HG03565 (cell line): ENCODE measurements at regions not wholly inside any gene's neighbourhood (a gene's known extent, or its start where the extent isn't known, plus 50 kb on each side); places are given as distances from the start of the nearest gene placed in this dataset.

ENCODE experiments used
- ATAC-seq: cut with Tn5 transposase; IDR thresholded peaks from one replicate; pipeline ENCODE4 v1.9.1; 2021; ENCODE audit warnings: mild to moderate bottlenecking, moderate library complexity; ENCODE audit not compliant: unreplicated experiment

GRCh38 chr18:73478191-73478590, 610.4 kb upstream of the NETO1 start:
- no peak for ATAC-seq

DNA sequence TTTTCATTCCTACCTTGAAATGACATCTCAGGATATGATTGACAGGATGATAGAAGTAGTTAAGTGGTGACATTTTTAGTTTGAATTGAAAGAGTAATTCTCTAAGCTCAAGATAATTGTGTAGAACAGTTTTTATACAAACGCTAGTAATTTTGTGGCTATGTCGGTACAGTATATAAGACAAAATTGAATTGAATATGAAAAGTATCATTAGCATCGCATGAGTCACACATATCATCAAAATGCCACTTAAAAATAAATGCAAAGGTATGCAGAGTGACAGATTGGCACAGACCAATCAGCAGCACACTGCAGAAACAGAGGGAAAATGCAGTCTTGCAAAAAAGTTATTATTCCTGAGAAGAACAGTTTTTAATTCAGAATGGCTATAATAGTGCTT, 608.2 kb upstream of the NETO1 start:
- no peak for ATAC-seq

GRCh38 chr18:73462092-73462491, 594.3 kb upstream of the NETO1 start:
- no peak for ATAC-seq

- no peak for ATAC-seq
Observed at GRCh38 chr18:73461780-73462059, 593.9 kb upstream of the NETO1 start.

GRCh38 chr18:73461038-73461779, 593.4 kb upstream of the NETO1 start:
- no peak for ATAC-seq

GRCh38 chr18:73458186-73458964, 590.6 kb upstream of the NETO1 start:
- ATAC-seq: no peak

DNA sequence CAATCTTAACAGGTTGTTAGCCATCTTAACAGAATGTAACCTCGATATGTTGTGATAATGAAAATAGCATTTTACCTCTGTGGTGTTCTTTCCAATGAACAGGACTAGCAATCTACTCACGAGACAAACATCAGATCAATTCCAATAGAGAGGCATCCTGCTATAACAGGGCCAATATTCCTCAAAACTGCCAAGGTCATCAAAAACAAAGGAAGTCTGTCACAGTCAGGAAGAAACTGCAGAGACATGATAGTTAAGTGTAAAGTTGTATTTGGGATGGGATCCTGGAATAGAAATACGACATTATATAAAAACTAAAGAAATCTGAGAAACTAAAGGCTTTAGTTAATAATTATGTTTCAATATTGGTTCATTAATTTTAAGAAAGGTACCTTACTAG, 588.9 kb upstream of the NETO1 start:
- no peak for ATAC-seq

DNA sequence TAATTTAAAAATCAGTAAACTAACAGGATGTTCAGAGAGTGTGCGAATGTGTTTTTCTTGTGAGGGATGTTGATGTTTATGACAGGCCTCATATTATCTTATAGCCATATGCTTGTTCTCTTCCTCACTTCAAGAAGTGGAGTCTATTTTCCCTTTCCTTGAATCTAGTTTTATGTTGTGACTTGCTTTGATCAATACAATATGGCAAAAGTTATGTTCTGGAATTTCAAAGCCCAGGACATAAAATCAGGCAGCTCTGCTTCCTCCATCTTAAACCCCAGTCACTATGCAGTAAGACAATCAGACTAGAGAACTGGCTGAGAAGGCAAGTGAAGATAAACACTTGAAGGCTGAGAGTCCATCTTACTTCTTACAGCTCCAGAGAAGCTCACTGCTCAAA, 585.1 kb upstream of the NETO1 start:
- no peak for ATAC-seq

GRCh38 chr18:73446502-73446901, 578.7 kb upstream of the NETO1 start:
- no peak for ATAC-seq

DNA sequence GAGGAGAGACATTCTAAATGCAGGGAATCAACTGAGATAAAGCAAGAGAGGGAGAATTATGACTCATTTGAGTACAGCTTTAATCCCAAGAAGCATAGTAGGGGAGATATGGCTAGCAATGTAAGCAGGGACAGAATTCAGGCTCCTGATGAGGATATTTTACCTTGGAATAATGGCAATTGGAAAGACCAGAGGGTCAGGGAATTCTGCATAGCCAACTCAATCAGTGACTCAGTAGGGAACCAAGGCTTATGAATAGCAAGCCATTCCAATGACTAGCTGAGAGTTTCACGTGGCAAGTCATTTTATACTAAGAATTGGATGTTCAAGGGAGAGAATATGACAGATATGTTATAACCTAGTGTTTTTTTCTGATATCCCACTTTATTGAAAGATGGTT, 563.8 kb upstream of the NETO1 start:
- no peak for ATAC-seq

DNA sequence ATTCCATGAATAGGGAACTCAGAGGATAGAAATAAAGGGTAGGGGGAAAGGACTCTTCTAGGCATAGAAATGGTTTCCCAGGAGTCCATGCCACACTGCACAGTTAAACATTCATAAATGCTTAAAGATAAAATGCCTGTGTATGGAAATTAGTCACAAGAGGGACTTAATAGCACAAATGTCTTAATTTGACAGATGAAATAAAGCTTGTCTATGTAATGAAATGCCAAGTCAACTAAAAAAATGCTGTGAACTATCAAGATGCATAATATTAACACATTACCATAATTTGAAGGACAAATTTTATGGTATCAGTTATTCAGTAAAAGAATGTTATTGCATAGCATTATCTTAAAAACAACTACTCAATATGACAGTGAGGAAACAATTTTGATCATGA, 553.2 kb upstream of the NETO1 start:
- ATAC-seq: no peak

DNA sequence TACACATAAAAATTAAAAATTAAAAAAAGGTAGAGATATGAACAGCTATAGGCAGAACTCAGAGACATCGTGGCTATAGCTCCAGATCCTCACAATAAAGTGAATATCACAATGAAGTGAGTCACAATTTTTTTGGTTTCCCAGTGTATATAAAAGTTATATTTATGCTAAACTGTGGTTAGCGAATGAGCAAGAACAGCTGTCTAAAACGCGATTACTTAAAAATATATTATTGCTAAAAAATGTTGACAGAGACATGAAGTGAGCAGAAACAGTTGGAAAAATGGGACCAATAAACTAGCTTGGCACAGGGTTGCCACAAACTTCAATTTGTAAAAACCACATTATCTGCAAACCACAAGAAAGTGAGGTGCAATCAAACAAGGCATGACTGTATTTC, 551.7 kb upstream of the NETO1 start:
- ATAC-seq: no peak

GRCh38 chr18:73414598-73414997, 546.8 kb upstream of the NETO1 start:
- no peak for ATAC-seq

- ATAC-seq: no peak
Observed at GRCh38 chr18:73414069-73414468, 546.3 kb upstream of the NETO1 start.

GRCh38 chr18:73409242-73409641, 541.5 kb upstream of the NETO1 start:
- ATAC-seq: no peak

DNA sequence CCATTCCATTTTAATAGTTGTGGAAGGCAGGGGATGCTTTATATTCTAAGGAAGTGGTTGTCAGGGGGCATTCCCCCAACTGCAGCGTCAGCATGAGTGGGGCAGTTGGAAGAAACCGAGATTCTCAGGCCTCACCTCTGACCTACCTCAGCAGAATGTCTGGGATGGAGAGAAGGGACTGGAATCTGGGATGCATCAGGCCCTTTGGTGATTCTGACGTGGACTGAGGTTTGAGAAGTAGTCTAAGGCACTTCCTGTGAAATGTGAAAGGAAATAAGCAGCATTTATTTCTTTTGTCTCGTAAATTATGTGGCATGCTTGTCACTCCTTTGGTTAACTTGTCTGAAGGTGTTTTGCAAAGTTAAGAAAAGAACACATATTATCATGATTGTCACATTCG, 540.7 kb upstream of the NETO1 start:
- no peak for ATAC-seq

DNA sequence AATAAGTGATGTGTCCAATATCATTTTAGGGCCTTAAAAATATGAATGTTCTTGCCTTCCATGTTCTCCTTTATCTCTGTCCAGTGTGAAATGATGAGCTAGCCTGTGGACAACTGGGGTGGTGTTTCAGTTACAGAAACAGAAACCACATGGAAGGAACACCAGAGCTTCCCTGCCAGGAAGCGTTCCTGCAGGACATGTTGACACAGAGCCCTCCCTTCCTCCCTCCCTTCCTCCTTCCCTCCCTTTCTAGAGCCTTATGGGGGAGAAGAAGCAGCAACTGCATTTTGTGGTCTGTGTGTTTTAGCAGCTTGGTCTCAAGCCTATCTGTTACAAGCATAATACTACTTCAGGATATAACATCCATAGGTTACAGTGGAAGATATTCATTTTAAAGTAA, 539.7 kb upstream of the NETO1 start:
- ATAC-seq: no peak

- no peak for ATAC-seq
Observed at GRCh38 chr18:73384246-73384645, 516.5 kb upstream of the NETO1 start.

DNA sequence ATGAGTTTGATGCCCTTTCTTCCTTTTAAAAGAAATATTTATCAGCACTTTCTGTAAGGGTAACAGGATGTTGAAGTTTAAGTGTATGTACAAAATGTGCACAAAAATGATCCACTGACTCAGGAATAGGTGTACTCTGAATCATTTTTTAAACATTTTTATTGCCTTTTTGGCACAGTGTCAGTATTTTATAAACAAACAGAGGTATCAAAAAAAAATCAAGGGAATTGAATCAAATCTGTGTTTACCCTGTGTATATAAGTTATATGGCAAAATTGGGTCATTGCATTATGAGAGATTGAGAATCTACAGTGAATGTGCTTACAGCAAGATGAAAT, 513.9 kb upstream of the NETO1 start:
- ATAC-seq: no peak

- no peak for ATAC-seq
Observed at GRCh38 chr18:73381016-73381698, 513.4 kb upstream of the NETO1 start.

- ATAC-seq: no peak
Observed at GRCh38 chr18:73366713-73367112, 498.9 kb upstream of the NETO1 start.

GRCh38 chr18:73365018-73365417, 497.2 kb upstream of the NETO1 start:
- no peak for ATAC-seq
